SK-N-SH (cell line): ENCODE measurements at regions not wholly inside any gene's neighbourhood (a gene's known extent, or its start where the extent isn't known, plus 50 kb on each side); places are given as distances from the start of the nearest gene placed in this dataset.
A peak's percentile ranks its signal among the peaks of the same experiment; 100 is the strongest.

Source experiments
- CTCF ChIA-PET: fragments of 300-600, 350-600 bp; formaldehyde crosslinking; extraction: SDS; loops from one replicate; lab custom pipeline; 2021; lab: Yijun Ruan, JAX
- POLR2A ChIA-PET: fragments of 350-600 bp; sonication (Branson Sonifier 250); formaldehyde crosslinking; extraction: SDS; loops from one replicate; lab custom pipeline; 2020; ENCODE audit warnings: antibody characterized with exemption, inconsistent platforms; lab: Yijun Ruan, JAX
- DNase-seq: peaks from one replicate; pipeline ENCODE4 v3.0.0; 2012
- H2AFZ ChIP-seq: fragments of 200-600 bp; sonication (generic); 2 replicates; pipeline ENCODE4 v1.8.1; 2016; ENCODE audit warnings: antibody characterized with exemption, mild to moderate bottlenecking, low read depth
- H3F3A ChIP-seq: fragments of 200-600 bp; sonication (generic); replicated peaks from 2 replicates; pipeline ENCODE3; 2016; ENCODE audit warnings: antibody characterized with exemption, mild to moderate bottlenecking; ENCODE audit not compliant: insufficient read depth
- H3K27ac ChIP-seq, 2 experiments: fragments of 200-500 bp in 1 of 2; fragments of 200-600 bp in 1 of 2; sonication (Bioruptor generic) in 1 of 2; sonication (generic), shearing (Covaris generic) in 1 of 2; 2 replicates each; pipeline versions ENCODE4 v1.5.1 to v1.6.1; 2014 to 2016; ENCODE audit warnings: low read depth in 2 of 2, inconsistent platforms in 1 of 2, low read length in 1 of 2, mild to moderate bottlenecking in 1 of 2, mixed read lengths in 1 of 2
- H3K27me3 ChIP-seq: fragments of 200-600 bp; sonication (generic), shearing (Covaris generic); 2 replicates; pipeline ENCODE4 v1.6.1; 2016; ENCODE audit warnings: mixed run types; ENCODE audit not compliant: insufficient read depth
- H3K36me3 ChIP-seq, 2 experiments: fragments of 200-500 bp in 1 of 2; fragments of 200-600 bp in 1 of 2; sonication (Bioruptor generic) in 1 of 2; sonication (generic) in 1 of 2; replicated peaks in 1 of 2; 2 replicates each; pipeline versions ENCODE3 to v1.5.1; 2014 to 2016; ENCODE audit warnings: low read length in 1 of 2, mild to moderate bottlenecking in 1 of 2; ENCODE audit not compliant: insufficient read depth in 2 of 2, control insufficient read depth in 1 of 2
- H3K4me1 ChIP-seq, 2 experiments: fragments of 200-500 bp in 1 of 2; fragments of 200-600 bp in 1 of 2; sonication (Bioruptor generic) in 1 of 2; sonication (generic), shearing (Covaris generic) in 1 of 2; 2 replicates each; pipeline versions ENCODE4 v1.5.1 to v1.6.1; 2014 to 2016; ENCODE audit warnings: low read depth in 1 of 2, low read length in 1 of 2, mixed run types in 1 of 2; ENCODE audit not compliant: insufficient read depth in 2 of 2, control insufficient read depth in 1 of 2
- H3K4me2 ChIP-seq: fragments of 200-600 bp; sonication (generic), shearing (Covaris generic); 2 replicates; pipeline ENCODE4 v1.6.1; 2017; ENCODE audit warnings: mixed run types
- H3K4me3 ChIP-seq, 2 experiments: fragments of 200-500 bp in 1 of 2; fragments of 200-600 bp in 1 of 2; sonication (Bioruptor generic) in 1 of 2; sonication (generic), shearing (Covaris generic) in 1 of 2; 2 replicates each; pipeline versions ENCODE4 v1.5.1 to v1.8.1; 2014 to 2016; ENCODE audit warnings: low read depth in 2 of 2, inconsistent platforms in 1 of 2, low read length in 1 of 2, mild to moderate bottlenecking in 1 of 2, mixed read lengths in 1 of 2, moderate library complexity in 1 of 2
- H3K79me2 ChIP-seq: fragments of 200-600 bp; sonication (generic); 2 replicates; pipeline ENCODE4 v1.8.1; 2017; ENCODE audit warnings: mild to moderate bottlenecking; ENCODE audit not compliant: insufficient read depth
- H3K9ac ChIP-seq: fragments of 200-600 bp; sonication (generic); 2 replicates; pipeline ENCODE4 v1.6.1; 2017; ENCODE audit warnings: mixed run types
- H3K9me2 ChIP-seq: fragments of 200-600 bp; sonication (generic); 2 replicates; pipeline ENCODE4 v1.6.1; 2017; ENCODE audit warnings: mixed run types
- H3K9me3 ChIP-seq: fragments of 200-600 bp; sonication (generic); 2 replicates; pipeline ENCODE4 v1.6.1; 2017; ENCODE audit warnings: mixed run types, mild to moderate bottlenecking, moderate library complexity
- H4K20me1 ChIP-seq: fragments of 200-600 bp; sonication (generic); 2 replicates; pipeline ENCODE4 v1.6.1; 2017; ENCODE audit warnings: mild to moderate bottlenecking, mixed run types; ENCODE audit not compliant: insufficient read depth
- CHD2 ChIP-seq: fragments of 150-350 bp; IDR thresholded peaks from 2 replicates; pipeline ENCODE4 v1.6.1; 2018; ENCODE audit warnings: low read length; ENCODE audit not compliant: partially characterized antibody
- ELF1 ChIP-seq: IDR thresholded peaks from 2 replicates; pipeline ENCODE4 v1.4.0; 2012
- EP300 ChIP-seq, 2 experiments: IDR thresholded peaks; 2 replicates each; pipeline versions ENCODE4 v1.4.0 to v1.6.1; 2012; ENCODE audit warnings: borderline replicate concordance in 1 of 2, low read depth in 1 of 2, low read length in 1 of 2
- EZH2phosphoT487 ChIP-seq: fragments of 200-600 bp; sonication (generic); IDR thresholded peaks from 2 replicates; pipeline ENCODE4 v1.6.1; 2017; ENCODE audit warnings: low read depth, mixed run types, mild to moderate bottlenecking, antibody characterized with exemption, moderate library complexity, borderline replicate concordance
- FOSL2 ChIP-seq: IDR thresholded peaks from 2 replicates; pipeline ENCODE4 v1.4.0; 2012; ENCODE audit warnings: low read depth, mild to moderate bottlenecking, moderate library complexity, borderline replicate concordance
- FOXJ3 ChIP-seq: sonication (generic); formaldehyde crosslinking; IDR thresholded peaks from 2 replicates; pipeline ENCODE4 v1.5.1; 2020; ENCODE audit warnings: mild to moderate bottlenecking, missing genetic modification reagents
- GABPA ChIP-seq: IDR thresholded peaks from 2 replicates; pipeline ENCODE4 v1.4.0; 2012; ENCODE audit warnings: low read depth, mild to moderate bottlenecking
- GATA2 ChIP-seq: sonication (generic); formaldehyde crosslinking; IDR thresholded peaks from 2 replicates; pipeline ENCODE4 v1.5.0; 2020; ENCODE audit warnings: mild to moderate bottlenecking, missing genetic modification reagents
- MXI1 ChIP-seq: IDR thresholded peaks from 2 replicates; pipeline ENCODE4 v1.6.1; 2012; ENCODE audit warnings: mild to moderate bottlenecking, low read depth, low read length, improper control_type of control experiment
- NFIC ChIP-seq: IDR thresholded peaks from 2 replicates; pipeline ENCODE4 v1.4.0; 2012; ENCODE audit warnings: borderline replicate concordance
- PBX3 ChIP-seq: IDR thresholded peaks from 2 replicates; pipeline ENCODE4; 2012
- POLR2AphosphoS5 ChIP-seq: IDR thresholded peaks from 2 replicates; pipeline ENCODE4 v1.6.1; 2012; ENCODE audit warnings: low read depth, low read length
- RAD21 ChIP-seq: IDR thresholded peaks from 2 replicates; pipeline ENCODE4 v1.6.1; 2012; ENCODE audit warnings: mild to moderate bottlenecking, low read length
- RCOR1 ChIP-seq: fragments of 150-350 bp; IDR thresholded peaks from 2 replicates; pipeline ENCODE4 v1.6.1; 2017; ENCODE audit warnings: antibody characterized with exemption, low read length
- SIN3A ChIP-seq: IDR thresholded peaks from 2 replicates; pipeline ENCODE4 v1.6.1; 2012; ENCODE audit warnings: low read depth, mild to moderate bottlenecking, low read length, moderate library complexity, borderline replicate concordance
- SMC3 ChIP-seq: IDR thresholded peaks from 2 replicates; pipeline ENCODE4 v1.6.1; 2012; ENCODE audit warnings: low read depth, low read length, improper control_type of control experiment
- TCF12 ChIP-seq: IDR thresholded peaks from 2 replicates; pipeline ENCODE4 v1.4.0; 2012
- ZBTB33 ChIP-seq: IDR thresholded peaks from 2 replicates; pipeline ENCODE4 v1.4.0; 2012; ENCODE audit warnings: low read depth, borderline replicate concordance
- WGBS: methylation state at CpG from one replicate; pipeline ENCODE4 v1.1.6; 2017; ENCODE audit warnings: low lambda C conversion rate; 5-methylcytosine and 5-hydroxymethylcytosine counted together
- TF ChIP-seq, protein P1 (sequence below): fragments of 200-600 bp; sonication (generic); IDR thresholded peaks from 2 replicates; pipeline ENCODE4 v1.6.1; 2017; ENCODE audit warnings: antibody characterized with exemption, mild to moderate bottlenecking, moderate library complexity
- TF ChIP-seq, protein P2 (sequence below): IDR thresholded peaks from 2 replicates; pipeline ENCODE4 v1.6.1; 2012; ENCODE audit warnings: mild to moderate bottlenecking, low read depth, low read length, moderate library complexity

GRCh38 chr2:22879009-22879863, 505.7 kb upstream of the KLHL29 start:
- Histone ChIP-seq H3K27ac (peak overlapping the region in 1 of 2 experiments; percentile 88; a peak in 2 of 4 replicates), H3K4me2 (no peak overlapping the region)
- no peak for TF ChIP-seq ELF1
- TF ChIP-seq NFIC = no peak
- TF ChIP-seq FOSL2 = no peak
- peak in 1 of 2 experiments; percentile 96; a peak in 2 of 4 replicates for TF ChIP-seq EP300 (IDR thresholded peaks at IDR 0.05; ENCODE audit: borderline replicate concordance in 1 of 2, low read depth in 1 of 2, low read length in 1 of 2)
- peak; percentile 51; the same call in 1 of the 2 replicates for TF ChIP-seq TCF12
- TF ChIP-seq ZBTB33 = no peak
- TF ChIP-seq FOXJ3 = peak; percentile 70
- no peak for TF ChIP-seq SMC3
- no peak for TF ChIP-seq POLR2AphosphoS5
- TF ChIP-seq GATA2 = peak; percentile 95
- TF ChIP-seq, protein P1, sequence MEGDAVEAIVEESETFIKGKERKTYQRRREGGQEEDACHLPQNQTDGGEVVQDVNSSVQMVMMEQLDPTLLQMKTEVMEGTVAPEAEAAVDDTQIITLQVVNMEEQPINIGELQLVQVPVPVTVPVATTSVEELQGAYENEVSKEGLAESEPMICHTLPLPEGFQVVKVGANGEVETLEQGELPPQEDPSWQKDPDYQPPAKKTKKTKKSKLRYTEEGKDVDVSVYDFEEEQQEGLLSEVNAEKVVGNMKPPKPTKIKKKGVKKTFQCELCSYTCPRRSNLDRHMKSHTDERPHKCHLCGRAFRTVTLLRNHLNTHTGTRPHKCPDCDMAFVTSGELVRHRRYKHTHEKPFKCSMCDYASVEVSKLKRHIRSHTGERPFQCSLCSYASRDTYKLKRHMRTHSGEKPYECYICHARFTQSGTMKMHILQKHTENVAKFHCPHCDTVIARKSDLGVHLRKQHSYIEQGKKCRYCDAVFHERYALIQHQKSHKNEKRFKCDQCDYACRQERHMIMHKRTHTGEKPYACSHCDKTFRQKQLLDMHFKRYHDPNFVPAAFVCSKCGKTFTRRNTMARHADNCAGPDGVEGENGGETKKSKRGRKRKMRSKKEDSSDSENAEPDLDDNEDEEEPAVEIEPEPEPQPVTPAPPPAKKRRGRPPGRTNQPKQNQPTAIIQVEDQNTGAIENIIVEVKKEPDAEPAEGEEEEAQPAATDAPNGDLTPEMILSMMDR = no peak
- TF ChIP-seq EZH2phosphoT487 = no peak
- TF ChIP-seq SIN3A = no peak
- TF ChIP-seq CHD2 = peak; percentile 83
- TF ChIP-seq, protein P2, sequence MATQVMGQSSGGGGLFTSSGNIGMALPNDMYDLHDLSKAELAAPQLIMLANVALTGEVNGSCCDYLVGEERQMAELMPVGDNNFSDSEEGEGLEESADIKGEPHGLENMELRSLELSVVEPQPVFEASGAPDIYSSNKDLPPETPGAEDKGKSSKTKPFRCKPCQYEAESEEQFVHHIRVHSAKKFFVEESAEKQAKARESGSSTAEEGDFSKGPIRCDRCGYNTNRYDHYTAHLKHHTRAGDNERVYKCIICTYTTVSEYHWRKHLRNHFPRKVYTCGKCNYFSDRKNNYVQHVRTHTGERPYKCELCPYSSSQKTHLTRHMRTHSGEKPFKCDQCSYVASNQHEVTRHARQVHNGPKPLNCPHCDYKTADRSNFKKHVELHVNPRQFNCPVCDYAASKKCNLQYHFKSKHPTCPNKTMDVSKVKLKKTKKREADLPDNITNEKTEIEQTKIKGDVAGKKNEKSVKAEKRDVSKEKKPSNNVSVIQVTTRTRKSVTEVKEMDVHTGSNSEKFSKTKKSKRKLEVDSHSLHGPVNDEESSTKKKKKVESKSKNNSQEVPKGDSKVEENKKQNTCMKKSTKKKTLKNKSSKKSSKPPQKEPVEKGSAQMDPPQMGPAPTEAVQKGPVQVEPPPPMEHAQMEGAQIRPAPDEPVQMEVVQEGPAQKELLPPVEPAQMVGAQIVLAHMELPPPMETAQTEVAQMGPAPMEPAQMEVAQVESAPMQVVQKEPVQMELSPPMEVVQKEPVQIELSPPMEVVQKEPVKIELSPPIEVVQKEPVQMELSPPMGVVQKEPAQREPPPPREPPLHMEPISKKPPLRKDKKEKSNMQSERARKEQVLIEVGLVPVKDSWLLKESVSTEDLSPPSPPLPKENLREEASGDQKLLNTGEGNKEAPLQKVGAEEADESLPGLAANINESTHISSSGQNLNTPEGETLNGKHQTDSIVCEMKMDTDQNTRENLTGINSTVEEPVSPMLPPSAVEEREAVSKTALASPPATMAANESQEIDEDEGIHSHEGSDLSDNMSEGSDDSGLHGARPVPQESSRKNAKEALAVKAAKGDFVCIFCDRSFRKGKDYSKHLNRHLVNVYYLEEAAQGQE = no peak
- TF ChIP-seq RCOR1 = peak; percentile 86
- peak; percentile 72; the same call in 1 of the 2 replicates for TF ChIP-seq MXI1
- peak; percentile 27 for TF ChIP-seq RAD21
- TF ChIP-seq GABPA = no peak
- no peak for TF ChIP-seq PBX3
- TF ChIP-seq, all 33 proteins: peak for 8
- H3K4me3 ChIP-seq = no peak overlapping the region; a peak in 1 of 4 replicates
- H3K9me2 ChIP-seq = no peaks in the 10 kb centered on the region
- H2AFZ ChIP-seq = no peak overlapping the region
- H3K9ac ChIP-seq = no peak overlapping the region
- WGBS = 5% methylated on average over 13 of the region's 13 CpGs
- H4K20me1 ChIP-seq = no peaks in the 10 kb centered on the region
- no peaks in the 10 kb centered on the region for H3K79me2 ChIP-seq
- H3K36me3 ChIP-seq = no peaks in the 10 kb centered on the region
- CTCF ChIA-PET = interaction anchor here (0.6 to 1.8 kb wide), 3 partner anchors 25 to 471 kb away, joined by 3 to 6 read pairs (median 3); no protein-coding TSS in a partner anchor
- DNase-seq = peak; percentile 64
- H3K9me3 ChIP-seq = no peaks in the 10 kb centered on the region
- H3K27me3 ChIP-seq = no peaks in the 10 kb centered on the region
- POLR2A ChIA-PET = interaction anchor here (0.6 kb wide), 1 partner anchor 24 kb away, joined by 3 read pairs; no protein-coding TSS in a partner anchor
- peaks cover 0 to 19% of the 10 kb centered on the region in 2 experiments; a peak in 2 of 4 replicates for H3K4me1 ChIP-seq
- no peaks in the 10 kb centered on the region for H3F3A ChIP-seq
